Glomerular endothelial cell (primary cell): ENCODE measurements at regions not wholly inside any gene's neighbourhood (a gene's known extent, or its start where the extent isn't known, plus 50 kb on each side); places are given as distances from the start of the nearest gene placed in this dataset.

ENCODE experiments used
- DNase-seq: peaks from one replicate; pipeline ENCODE4 v3.0.0-alpha.2; 2011; ENCODE audit warnings: low read depth, low spot score; ENCODE audit errors: extremely low read depth

DNA sequence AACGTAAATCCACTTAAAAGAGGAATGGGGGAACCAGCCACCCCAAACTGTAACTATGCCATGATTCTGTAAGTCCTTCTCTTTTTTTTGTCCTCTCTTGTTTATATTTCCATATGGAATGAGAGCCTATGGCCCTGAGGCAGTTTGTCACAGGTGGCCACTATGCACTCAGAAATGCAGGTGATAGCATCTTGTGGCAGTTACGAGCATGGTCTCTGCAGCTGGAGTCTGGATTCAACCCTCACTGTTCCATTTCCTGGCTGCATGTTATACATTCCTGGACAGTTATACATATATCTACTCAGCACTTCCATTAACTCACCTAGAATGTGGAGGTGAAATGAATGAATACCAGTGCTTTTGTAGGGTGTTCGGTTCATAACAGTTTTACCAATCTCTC, 291.5 kb upstream of the FANCL start:
- DNase-seq: no peak

DNA sequence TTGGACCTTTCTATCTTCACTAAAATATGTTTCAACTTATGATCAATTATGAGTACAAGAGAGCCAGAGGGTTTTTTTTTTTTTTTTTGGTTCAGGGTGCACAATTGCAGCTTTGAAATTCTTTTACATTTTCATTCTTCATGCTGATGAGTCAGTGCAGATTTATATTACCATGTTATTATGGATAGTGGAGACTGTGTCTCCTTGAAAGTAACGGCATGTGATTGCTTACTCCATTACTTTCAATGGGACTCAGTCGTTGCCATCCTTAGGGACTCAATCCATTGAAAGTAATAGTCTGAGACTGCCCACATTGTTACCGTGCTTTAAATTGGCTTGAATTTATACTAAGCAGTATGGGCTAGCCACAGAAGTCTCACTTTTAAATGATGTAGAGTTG, 286.5 kb upstream of the FANCL start:
- no peak for DNase-seq

DNA sequence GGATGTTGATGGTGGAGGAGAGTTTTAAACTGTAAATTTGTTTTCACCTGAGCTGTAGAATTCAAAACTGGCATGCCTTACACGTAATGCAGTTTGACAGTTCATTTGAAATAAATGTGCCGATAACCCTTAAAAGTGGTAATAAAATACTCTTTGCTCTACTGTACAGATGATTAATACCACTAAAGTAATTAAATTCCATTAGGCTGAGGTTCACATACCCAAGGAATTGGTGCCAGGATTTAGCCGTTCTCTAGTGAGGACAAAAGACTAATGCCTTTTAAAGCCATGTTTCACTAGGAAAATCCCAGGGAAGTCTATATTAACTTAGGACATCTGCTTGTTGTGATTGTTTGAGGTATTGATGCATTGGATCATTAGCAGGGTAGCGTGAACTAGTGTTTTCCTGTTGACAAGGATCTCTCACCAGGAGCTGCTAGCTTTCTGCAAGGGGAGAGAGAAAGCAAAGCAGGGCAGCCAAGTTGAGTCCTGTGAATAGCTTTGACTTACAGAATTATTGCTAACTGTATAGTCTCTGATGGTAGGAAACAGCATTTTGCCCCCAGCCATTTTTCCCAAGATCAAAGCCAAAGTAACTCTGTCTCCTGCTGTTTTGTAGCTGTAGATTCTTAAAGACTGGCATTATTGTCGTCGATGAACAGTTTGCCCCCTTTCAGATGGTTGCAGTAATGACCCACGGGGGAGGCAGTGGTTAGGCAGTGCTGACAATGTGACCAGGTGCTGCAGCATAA, 280.9 kb upstream of the FANCL start:
- DNase-seq: no peak

DNA sequence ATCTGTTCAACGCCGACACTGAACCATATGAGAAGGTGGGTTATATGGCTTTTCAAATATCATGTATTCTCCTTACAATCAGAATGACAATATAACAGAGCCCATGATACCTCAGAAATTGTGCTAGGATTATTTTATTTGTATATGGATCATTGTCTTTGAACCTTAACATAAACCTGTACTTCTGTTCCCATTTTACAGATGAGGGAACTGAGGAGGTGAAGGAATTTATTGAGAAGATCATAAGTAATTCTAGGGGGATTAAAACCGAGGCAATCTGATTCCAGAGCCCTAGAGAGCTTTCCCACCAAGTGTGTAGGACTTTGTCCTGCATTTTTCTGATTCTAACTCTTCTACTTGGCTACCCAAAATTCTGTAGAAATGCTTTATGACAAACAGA, 279.8 kb upstream of the FANCL start:
- no peak for DNase-seq

DNA sequence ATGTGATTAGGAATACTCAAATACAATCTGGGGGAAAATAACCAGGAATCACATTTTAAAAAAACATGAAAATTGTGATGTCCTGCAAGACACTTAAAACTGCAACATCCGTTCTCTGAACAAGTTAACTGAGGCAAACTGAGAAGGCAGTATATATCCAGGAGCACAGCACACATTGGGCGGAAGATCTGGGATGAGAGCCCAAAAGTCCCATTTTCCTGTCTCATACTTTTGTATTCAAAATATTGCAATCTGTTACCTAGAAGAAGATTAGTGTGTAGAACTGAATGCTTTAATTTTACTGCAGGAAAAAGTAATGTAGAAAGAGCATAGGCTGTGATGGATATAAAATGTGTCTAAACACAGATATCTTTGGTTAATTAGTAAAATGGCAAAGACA, 276.8 kb upstream of the FANCL start:
- no peak for DNase-seq

DNA sequence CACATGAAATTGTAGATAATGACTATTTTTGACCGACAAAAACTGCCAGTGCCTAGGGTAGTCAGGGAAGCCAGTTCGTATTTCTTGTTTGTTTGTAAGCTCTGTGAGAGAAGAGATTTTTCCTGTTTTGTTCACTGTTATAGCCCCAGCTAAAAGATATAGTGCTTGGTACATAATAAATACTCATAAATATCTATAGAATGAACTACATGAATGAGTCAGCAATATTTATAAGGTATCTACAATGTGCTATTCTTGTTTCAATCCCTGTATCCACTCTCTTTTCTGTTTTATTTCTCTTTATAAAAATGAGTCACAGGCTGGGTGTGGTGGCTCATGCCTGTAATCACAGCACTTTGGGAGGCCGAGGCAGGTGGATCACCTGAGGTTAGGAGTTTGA, 275.6 kb upstream of the FANCL start:
- no peak for DNase-seq

DNA sequence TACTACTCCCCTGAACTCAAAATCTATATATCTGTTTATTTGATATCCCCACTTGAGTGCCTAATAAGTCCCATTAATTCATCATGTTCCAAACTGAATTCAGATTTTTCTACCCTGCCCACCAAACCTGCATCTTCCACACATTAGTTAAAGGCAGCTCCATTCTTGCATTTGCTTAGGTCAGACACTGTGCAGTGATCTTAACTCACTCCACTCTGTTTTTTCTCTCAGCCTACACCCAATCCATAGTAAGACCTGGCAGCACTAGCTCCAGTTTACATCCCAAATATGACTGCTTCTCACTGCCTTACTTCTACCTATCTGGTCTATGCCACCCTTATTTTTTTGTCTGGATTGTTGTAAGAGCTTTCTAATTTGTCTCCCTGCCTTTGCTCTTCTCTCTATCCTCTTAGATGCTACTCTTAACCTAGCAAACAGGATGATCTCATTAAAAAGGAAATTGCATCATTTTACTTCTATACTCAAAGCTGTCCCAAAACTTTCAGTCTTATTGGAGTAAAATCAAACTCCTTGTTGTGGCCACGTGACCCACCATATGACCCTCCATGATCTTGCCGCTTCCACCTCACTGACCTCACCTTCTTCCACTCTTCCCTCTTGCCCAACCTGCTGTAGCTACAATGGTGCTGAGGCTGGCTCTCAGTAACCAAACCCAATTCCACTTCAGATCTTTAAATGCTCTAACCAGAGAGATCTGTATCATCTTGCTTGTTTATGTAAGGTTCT, 274.9 kb upstream of the FANCL start:
- DNase-seq: no peak

DNA sequence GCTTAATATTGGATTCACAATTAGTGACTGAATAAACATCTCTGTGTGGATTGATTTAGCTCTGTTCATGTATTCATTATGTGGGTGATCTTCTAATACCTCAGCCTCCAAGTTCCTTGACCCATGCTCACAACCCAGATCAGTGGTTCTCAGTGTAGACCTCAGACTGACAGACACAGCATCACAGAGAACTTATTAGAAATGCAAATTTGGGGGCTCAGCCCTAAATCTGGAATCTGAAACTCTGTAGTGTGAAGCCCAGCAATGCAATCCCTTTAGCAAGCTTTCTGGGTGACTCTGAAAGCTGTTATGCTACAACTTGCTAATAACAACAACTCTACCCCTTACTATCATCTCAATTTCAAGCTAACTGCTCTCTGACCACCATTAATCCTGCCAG, 273.1 kb upstream of the FANCL start:
- no peak for DNase-seq

DNA sequence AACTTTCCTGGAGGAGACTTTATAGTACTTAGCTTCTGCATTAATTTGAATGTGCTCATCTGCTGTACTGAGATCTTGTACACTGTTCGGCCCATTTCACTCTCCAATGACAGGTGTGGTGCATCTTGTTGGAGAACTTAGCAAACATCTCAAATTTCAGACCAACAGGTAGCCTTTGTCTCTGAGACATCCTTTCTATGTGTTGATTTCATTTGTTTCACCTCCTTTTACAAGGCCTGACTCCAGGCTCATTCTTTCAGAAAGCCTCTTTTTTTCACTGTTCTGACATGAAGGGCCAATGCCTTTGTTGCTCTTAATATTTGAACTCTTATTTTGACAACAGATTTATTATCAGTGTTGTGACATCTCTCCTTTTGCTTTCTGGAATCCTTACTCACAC, 271.8 kb upstream of the FANCL start:
- DNase-seq: no peak

DNA sequence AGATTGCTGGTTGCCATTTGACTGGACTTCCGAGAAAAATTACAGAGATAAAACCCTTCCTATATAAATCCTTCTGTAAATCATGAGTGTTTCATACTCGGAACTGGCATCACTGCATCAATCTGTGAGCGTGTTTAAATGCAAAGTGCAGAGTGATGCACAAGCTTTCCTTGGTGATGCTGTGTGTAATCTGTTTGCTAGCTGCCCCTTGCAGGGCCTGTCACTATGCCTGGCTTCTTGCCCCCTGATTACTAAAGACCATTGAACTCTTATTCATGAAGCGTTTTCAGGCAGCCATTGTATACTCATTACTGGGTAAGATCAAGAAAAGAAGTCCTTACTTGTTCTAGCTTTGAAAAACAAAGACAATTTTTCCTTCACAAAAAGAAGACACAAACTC, 266.9 kb upstream of the FANCL start:
- no peak for DNase-seq

DNA sequence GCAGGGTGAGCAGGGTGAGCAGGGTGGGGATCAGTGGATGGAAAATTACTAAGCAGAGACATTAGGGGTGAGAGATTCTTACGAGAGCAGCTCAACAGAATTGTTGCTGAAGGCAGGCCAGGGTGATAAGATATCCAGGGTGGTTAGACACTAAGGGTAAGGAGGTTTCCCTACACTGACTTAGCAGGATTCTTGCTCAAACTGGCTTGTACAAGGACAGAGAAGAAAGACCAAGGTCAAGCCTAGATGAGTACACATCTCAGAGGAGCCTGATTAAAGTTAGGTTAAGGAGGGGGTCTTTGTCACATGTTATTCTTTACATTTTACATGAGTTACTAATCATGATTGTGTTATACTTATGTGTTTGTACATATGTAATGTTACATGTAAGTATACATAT, 262.8 kb upstream of the FANCL start:
- no peak for DNase-seq

DNA sequence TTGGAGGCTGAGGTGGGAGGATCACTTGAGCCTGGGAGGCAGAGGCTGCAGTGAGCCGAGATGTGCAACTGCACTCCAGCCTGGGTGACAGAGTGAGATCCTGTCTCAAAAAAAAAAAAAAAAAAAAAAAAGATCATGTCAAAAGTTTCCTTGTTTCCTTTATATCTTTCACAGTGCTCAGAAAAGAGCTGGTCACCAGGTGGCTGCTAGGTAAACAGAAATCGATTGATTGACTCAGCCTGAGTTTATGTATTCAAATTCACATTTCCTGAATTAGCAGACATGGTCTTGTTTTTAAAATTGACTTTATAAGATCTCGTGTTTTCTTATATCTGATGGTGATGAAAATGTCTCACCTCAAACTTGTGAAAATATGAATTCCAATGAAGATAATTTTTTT, 261.8 kb upstream of the FANCL start:
- no peak for DNase-seq

DNA sequence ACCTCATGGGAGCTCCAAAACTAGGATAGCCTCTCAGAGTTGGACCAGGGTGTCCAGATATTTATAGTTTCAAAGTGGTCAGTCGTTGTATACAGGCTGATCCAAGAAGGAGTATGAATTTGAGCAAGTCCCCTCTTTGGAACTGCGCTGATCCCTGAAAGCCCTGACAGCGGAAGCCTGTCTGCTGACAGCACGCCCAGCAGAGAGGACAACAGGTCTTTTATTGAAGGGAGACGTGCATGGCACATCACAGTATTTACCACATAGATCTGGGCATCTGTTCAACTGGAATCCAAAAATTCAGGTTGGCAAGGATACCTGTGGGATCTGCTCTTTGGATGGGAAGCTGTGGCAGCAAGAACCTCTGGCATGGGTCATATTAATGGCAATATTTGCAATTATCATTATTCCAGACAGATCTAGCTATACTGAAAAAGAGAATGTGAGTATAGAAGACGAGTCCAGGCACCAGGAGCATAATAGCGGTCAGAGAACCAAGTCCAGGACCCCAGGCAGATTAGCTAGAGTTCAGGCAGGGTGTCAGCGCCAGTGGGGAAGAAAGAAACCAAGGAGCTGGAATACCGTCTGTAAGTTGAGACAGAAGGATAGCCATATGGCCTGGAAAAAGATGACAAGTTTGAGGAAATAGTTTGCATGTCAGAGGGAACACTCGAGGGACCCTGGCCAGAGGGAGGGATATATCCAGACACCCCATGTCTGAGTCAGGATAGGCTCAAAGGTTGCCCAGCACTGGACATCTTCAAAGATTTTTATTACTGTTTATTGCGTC, 260.4 kb upstream of the FANCL start:
- DNase-seq: no peak

DNA sequence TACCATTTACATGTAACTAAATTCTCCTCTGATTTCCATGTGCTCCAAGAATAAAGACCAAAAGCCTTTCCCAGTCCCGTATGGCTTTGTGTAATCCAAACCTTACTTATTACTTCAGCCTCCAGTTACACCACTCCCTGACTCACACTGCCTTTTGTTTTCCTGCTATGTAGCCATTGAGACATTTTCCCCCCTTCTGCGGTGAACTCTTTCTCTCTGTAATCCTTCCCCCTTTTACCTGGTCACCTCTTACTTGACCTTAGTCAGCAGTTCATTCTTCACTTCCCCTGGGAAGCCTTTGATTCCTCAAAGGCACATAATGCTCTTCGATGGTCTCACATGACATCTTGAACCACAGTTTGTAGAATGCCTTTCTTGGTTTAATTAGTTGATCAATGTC, 256.0 kb upstream of the FANCL start:
- no peak for DNase-seq

DNA sequence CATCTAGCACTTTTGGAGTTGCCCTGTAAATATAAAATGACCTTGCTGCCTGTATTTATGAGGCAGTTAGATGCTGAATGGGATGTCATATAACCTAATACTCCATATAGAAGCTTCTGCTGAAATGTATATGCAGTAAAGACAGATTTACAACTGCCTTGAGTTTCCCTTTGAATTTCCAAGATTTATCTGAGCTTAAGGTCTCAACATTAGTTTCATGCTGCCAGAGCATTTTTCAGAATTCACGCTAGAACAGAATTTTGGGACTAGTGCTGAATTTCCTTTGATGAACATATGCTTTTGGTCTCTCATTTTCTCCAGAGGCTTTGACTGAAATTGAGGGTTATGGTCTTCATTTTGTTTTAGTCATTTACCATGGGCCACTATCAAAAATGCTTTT, 254.7 kb upstream of the FANCL start:
- DNase-seq: no peak

DNA sequence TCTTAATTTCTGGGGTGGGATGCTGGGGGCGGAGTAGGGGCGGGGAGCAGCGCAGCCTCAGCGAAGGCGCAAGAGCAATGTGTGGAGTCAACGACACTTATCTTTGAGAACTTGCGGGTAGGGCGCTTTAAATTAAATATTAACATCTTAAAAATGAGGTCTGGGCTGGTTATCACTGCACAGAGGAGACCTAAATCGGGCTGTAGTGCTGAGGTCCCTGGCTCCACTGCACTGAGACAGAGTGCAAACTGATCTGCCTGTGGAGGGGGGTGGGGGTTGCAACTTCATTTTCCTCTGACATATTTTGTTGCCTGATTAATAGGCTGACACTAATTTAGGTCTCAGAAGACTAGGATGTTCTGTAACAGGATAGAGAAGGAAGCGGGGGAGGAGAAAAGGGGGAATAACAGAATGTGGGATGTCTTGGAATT, 253.0 kb upstream of the FANCL start:
- DNase-seq: no peak

DNA sequence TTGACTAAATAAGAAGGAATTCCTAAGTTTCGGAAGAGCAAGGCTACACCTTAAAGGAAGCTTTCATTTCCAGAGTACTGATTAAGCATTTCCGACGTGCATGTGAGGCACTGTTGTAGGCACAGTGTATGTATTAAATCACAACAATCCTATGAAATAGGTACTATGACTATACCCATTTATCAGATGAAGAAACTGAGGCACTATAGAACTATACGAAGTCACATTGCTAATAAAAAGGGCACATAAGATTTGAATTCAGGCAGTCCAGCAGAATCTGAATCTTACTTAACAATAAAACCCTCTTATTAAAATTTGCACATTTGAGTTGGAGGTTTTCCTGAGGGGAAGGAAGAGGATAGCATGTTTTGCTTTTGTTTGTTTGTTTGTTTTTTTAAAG, 243.5 kb upstream of the FANCL start:
- no peak for DNase-seq

DNA sequence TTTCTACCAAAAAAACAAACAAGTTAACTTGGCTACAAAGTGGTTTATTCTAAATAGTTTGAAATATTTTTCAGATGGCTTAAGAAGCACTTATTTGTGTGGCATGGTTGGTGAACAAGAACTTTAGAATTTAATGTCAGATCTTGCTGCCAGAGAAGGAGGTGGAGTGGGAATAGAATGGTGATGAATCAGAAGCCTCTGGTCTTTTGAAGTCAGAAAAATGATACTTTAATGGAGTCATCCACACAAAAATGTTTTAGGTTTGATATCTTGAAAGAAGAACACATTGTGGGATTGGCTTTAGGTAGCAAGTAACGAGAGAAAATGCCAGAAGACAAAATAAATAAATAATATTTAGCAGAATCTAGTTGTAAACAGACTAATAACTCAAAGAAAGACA, 243.1 kb upstream of the FANCL start:
- no peak for DNase-seq

DNA sequence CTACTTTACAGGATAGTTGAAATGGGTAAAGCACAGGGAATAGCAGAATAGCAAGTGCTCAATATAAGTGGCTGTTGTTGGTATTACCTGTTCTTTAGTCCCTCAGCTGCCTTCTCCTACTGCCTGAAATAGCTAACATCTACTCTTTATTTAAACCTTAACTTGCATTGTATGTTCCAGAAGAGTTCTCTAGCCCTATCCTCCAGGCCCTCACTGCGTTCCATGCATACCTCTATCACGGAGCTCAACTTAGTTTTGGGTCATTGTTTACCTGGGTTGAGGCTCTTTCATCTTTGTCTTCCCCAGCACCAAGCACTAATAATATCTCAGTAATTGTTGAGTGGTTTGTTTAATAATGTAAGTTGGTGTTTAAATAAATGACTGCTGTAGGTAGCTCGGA, 242.2 kb upstream of the FANCL start:
- DNase-seq: no peak

DNA sequence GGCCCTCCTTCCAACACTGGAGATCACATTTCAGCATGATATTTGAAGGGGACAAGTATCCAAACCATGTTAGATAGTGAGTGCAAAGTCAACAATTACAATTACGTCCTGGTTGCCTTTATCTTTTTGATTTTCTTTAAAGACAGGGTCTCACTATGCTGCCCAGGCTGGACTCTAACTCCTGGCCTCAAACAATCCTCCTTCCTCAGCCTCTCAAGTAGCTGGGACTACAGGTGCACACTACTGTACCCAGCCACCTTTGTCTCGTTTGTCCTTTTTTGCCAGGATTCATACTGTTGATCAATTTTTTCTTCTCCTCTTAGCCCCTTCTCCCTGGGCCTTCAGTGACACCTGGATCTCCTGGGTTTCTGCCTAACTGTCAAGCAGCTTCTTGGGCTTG, 240.5 kb upstream of the FANCL start:
- DNase-seq: no peak

DNA sequence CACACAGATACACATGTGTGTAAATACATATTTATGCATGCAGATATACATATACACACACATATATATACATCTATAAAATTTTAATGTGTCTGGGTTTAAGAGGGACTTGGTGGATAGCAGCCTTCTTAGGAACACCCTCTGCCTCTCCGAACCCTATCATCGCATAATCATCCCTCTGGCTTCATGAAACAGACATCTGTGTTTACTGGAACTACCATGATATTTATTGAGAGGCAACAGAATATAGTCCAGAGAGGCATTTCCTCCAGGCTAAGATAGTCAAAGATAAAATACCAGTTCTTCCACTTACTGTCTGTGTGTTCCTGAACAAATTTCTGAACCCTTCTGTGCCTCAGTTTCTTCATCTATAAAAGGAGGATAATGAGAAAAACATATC, 239.0 kb upstream of the FANCL start:
- no peak for DNase-seq
